ENCODE measurements at regions not wholly inside any gene's neighbourhood (a gene's known extent, or its start where the extent isn't known, plus 50 kb on each side); places are given as distances from the start of the nearest gene placed in this dataset.

DNA sequence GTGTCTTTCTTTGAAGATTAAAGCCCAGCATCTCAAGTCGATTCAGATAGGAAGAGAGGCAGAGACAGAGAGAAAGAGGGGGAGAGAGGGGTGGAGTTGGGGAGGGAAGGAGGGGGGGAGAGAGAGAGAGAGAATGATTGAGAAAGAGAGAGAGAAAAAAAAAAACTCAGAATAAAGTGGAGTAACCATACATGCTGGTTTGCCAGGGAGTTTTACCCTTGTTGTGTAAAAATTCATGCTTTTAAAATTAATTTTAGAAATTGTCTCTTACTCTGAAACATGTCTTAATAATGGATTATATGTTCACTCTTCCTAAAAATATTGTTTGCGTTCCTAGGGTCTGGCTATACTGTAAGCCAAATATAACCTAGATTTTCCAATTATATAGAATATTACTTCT lies 908.5 kb downstream of the DSC3 start:
- H3K4me2 ChIP-seq (ENCODE audit: low read length) = no peak overlapping the region
- no peaks in the 10 kb centered on the region for H3K27me3 ChIP-seq (ENCODE audit: control insufficient read depth, low read length)
- H3F3A ChIP-seq (ENCODE audit: control insufficient read depth, insufficient read depth) = no peaks in the 10 kb centered on the region
- H3K36me3 ChIP-seq (ENCODE audit: control insufficient read depth, low read length) = no peaks in the 10 kb centered on the region
- H3K9me3 ChIP-seq (ENCODE audit: control insufficient read depth, insufficient read depth, low read length) = peaks cover 7% of the 10 kb centered on the region; the same call in 1 of the 2 replicates
- TF ChIP-seq, protein P1, sequence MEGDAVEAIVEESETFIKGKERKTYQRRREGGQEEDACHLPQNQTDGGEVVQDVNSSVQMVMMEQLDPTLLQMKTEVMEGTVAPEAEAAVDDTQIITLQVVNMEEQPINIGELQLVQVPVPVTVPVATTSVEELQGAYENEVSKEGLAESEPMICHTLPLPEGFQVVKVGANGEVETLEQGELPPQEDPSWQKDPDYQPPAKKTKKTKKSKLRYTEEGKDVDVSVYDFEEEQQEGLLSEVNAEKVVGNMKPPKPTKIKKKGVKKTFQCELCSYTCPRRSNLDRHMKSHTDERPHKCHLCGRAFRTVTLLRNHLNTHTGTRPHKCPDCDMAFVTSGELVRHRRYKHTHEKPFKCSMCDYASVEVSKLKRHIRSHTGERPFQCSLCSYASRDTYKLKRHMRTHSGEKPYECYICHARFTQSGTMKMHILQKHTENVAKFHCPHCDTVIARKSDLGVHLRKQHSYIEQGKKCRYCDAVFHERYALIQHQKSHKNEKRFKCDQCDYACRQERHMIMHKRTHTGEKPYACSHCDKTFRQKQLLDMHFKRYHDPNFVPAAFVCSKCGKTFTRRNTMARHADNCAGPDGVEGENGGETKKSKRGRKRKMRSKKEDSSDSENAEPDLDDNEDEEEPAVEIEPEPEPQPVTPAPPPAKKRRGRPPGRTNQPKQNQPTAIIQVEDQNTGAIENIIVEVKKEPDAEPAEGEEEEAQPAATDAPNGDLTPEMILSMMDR (IDR thresholded peaks at IDR 0.05; ENCODE audit: low read depth, low read length, poor library complexity, severe bottlenecking) = no peak
- no peak for TF ChIP-seq EZH2phosphoT487 (IDR thresholded peaks at IDR 0.05; ENCODE audit: borderline replicate concordance, low read length)
- no peaks in the 10 kb centered on the region for H3K79me2 ChIP-seq (ENCODE audit: control insufficient read depth, low read length)
- H4K20me1 ChIP-seq (ENCODE audit: control insufficient read depth, insufficient read depth, low read depth, low read length) = no peaks in the 10 kb centered on the region
- H3K9me2 ChIP-seq (replicated peaks; ENCODE audit: control insufficient read depth, low read length) = no peaks in the 10 kb centered on the region
- H3K4me1 ChIP-seq (ENCODE audit: control insufficient read depth, low read length) = no peaks in the 10 kb centered on the region
- no peak overlapping the region for H3K4me3 ChIP-seq (ENCODE audit: low read length)
- no peak overlapping the region for H3K27ac ChIP-seq (ENCODE audit: low read depth, low read length)

DNA sequence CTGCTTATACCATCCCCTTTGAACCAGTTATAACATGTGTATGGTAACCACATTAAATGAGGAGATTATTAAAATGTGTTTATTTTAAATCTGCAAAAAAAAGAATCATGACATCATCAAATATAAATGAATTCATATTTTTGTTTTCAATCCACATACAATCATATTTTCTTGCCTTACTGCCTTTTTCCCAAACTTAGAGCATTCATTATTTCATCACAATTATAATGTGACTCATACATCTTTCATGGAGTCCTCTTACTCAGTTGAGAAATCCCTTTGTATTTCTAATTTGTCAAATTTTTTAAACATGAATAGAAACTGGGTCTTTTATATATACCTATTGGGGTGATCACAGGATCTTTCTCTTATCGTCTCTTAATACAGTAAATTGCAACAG lies 909.6 kb downstream of the DSC3 start:
- no peak for TF ChIP-seq EZH2phosphoT487 (IDR thresholded peaks at IDR 0.05; ENCODE audit: borderline replicate concordance, low read length)
- TF ChIP-seq, protein P1 (IDR thresholded peaks at IDR 0.05; ENCODE audit: low read depth, low read length, poor library complexity, severe bottlenecking) = no peak
- Histone ChIP-seq H3K36me3 (ENCODE audit: control insufficient read depth, low read length) (no peaks in the 10 kb centered on the region), H3K27me3 (ENCODE audit: control insufficient read depth, low read length) (no peaks in the 10 kb centered on the region), H3K9me2 (replicated peaks; ENCODE audit: control insufficient read depth, low read length) (no peaks in the 10 kb centered on the region), H3F3A (ENCODE audit: control insufficient read depth, insufficient read depth) (no peaks in the 10 kb centered on the region), H3K4me1 (ENCODE audit: control insufficient read depth, low read length) (no peaks in the 10 kb centered on the region), H3K27ac (ENCODE audit: low read depth, low read length) (no peak overlapping the region), H3K4me3 (ENCODE audit: low read length) (no peak overlapping the region), H4K20me1 (ENCODE audit: control insufficient read depth, insufficient read depth, low read depth, low read length) (no peaks in the 10 kb centered on the region), H3K4me2 (ENCODE audit: low read length) (no peak overlapping the region), H3K9me3 (ENCODE audit: control insufficient read depth, insufficient read depth, low read length) (peaks cover 7% of the 10 kb centered on the region; the same call in 1 of the 2 replicates), H3K79me2 (ENCODE audit: control insufficient read depth, low read length) (no peaks in the 10 kb centered on the region)

DNA sequence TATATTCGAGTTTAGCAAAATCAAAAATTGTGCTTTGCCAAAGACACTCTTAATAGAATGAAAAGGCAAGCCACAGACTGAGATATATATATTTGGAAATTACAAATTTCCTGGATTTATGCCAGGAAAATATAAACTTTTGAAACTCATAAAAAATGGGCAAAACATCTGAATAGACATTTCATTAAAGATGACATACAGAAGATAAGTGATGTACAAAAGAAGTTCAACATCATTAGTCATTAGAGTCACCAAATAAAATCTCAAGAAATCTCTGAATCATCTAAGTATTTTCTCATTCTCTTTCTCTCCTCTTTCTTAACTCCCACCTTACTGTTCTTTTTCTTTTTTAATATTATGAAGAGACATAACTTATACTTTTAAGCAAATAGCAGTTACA lies 921.1 kb downstream of the DSC3 start:
- TF ChIP-seq EZH2phosphoT487 (IDR thresholded peaks at IDR 0.05; ENCODE audit: borderline replicate concordance, low read length) = no peak
- TF ChIP-seq, protein P1 (IDR thresholded peaks at IDR 0.05; ENCODE audit: low read depth, low read length, poor library complexity, severe bottlenecking) = no peak

DNA sequence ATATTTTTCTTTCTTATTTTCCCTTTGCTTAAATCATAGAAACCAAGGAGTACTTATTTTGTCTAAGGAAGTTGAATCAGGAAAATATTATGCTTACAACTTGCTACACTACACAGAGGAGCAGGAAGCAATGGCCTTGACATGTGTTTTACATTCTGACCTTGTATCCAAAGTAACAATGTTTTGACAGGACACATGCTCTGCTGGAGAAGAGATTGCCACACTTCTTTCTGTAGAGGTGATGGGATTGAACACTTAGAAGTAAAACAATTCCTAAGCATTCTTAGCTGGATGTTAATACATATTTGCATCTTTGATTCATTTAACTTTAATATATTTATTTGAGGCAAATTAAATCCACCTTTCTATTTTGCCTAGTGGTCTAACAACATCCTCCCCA lies 929.1 kb downstream of the DSC3 start:
- no peaks in the 10 kb centered on the region for H3K79me2 ChIP-seq (ENCODE audit: control insufficient read depth, low read length)
- no peak overlapping the region for H3K4me3 ChIP-seq (ENCODE audit: low read length)
- no peaks in the 10 kb centered on the region for H3K9me2 ChIP-seq (replicated peaks; ENCODE audit: control insufficient read depth, low read length)
- H3F3A ChIP-seq (ENCODE audit: control insufficient read depth, insufficient read depth) = no peaks in the 10 kb centered on the region
- no peak overlapping the region for H3K4me2 ChIP-seq (ENCODE audit: low read length)
- H4K20me1 ChIP-seq (ENCODE audit: control insufficient read depth, insufficient read depth, low read depth, low read length) = no peaks in the 10 kb centered on the region
- H3K4me1 ChIP-seq (ENCODE audit: control insufficient read depth, low read length) = no peaks in the 10 kb centered on the region
- TF ChIP-seq, protein P1 (IDR thresholded peaks at IDR 0.05; ENCODE audit: low read depth, low read length, poor library complexity, severe bottlenecking) = no peak
- TF ChIP-seq EZH2phosphoT487 (IDR thresholded peaks at IDR 0.05; ENCODE audit: borderline replicate concordance, low read length) = no peak
- no peaks in the 10 kb centered on the region for H3K9me3 ChIP-seq (ENCODE audit: control insufficient read depth, insufficient read depth, low read length)
- H3K36me3 ChIP-seq (ENCODE audit: control insufficient read depth, low read length) = no peaks in the 10 kb centered on the region
- no peak overlapping the region for H3K27ac ChIP-seq (ENCODE audit: low read depth, low read length)
- H3K27me3 ChIP-seq (ENCODE audit: control insufficient read depth, low read length) = no peaks in the 10 kb centered on the region

More for the DNA sequence above, 921.1 kb downstream of the DSC3 start:
- Histone ChIP-seq H3K9me3 (ENCODE audit: control insufficient read depth, insufficient read depth, low read length) (no peaks in the 10 kb centered on the region), H3K4me2 (ENCODE audit: low read length) (no peak overlapping the region), H3K27ac (ENCODE audit: low read depth, low read length) (no peak overlapping the region), H3K4me1 (ENCODE audit: control insufficient read depth, low read length) (no peaks in the 10 kb centered on the region), H3K9me2 (replicated peaks; ENCODE audit: control insufficient read depth, low read length) (no peaks in the 10 kb centered on the region), H3K4me3 (ENCODE audit: low read length) (no peak overlapping the region), H3K36me3 (ENCODE audit: control insufficient read depth, low read length) (no peaks in the 10 kb centered on the region), H3K27me3 (ENCODE audit: control insufficient read depth, low read length) (no peaks in the 10 kb centered on the region), H3F3A (ENCODE audit: control insufficient read depth, insufficient read depth) (no peaks in the 10 kb centered on the region), H4K20me1 (ENCODE audit: control insufficient read depth, insufficient read depth, low read depth, low read length) (no peaks in the 10 kb centered on the region), H3K79me2 (ENCODE audit: control insufficient read depth, low read length) (no peaks in the 10 kb centered on the region)

Data from DOHH2 (cell line).